ENCODE measurements at regions not wholly inside any gene's neighbourhood (a gene's known extent, or its start where the extent isn't known, plus 50 kb on each side); places are given as distances from the start of the nearest gene placed in this dataset.

DNA sequence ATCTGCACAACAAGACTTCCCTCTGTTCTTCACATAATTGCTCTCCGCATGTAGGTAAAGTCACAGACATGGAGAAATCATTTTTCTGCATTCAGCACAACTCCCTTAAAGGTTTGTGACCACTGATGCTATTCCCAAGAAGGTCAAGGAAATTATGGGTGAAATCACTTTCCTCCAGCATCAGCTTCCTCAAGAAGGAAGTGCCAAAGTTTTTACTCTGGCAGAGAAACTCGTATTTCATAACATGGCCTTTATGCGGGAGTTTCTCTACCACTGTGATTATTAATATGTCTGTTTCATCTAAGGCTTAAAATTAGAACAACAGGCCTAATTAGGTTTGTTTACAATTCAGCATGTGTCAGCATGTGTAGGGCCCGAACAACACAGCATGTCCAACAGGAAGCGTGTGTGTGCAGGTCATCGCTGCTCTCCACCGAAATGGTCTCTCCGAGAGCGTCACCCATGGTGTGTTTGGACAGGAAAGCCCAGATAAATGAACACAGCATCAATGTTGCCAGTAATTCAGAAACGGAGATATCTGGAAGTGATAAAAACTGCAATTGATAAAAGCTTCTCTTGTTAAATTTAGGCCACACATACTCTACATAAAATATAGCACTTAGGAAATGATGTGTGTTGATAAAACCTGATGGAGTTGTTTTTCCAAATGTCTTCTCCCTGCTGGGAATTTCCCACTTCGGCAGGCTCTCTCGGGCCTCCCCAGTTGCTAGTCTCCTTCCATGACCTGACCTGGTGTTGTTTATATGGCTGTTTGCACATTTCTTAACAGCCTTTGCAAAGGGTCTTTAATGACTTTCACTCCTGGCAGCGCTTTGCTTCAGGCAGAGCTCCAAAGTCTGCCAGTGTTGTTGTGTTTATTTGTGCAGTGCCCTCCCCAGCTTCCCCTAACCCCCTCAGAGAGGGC, 265.1 kb upstream of the CEP162 start:
- no peak for DNase-seq (ENCODE audit: low spot score)
- TF ChIP-seq, protein P1, sequence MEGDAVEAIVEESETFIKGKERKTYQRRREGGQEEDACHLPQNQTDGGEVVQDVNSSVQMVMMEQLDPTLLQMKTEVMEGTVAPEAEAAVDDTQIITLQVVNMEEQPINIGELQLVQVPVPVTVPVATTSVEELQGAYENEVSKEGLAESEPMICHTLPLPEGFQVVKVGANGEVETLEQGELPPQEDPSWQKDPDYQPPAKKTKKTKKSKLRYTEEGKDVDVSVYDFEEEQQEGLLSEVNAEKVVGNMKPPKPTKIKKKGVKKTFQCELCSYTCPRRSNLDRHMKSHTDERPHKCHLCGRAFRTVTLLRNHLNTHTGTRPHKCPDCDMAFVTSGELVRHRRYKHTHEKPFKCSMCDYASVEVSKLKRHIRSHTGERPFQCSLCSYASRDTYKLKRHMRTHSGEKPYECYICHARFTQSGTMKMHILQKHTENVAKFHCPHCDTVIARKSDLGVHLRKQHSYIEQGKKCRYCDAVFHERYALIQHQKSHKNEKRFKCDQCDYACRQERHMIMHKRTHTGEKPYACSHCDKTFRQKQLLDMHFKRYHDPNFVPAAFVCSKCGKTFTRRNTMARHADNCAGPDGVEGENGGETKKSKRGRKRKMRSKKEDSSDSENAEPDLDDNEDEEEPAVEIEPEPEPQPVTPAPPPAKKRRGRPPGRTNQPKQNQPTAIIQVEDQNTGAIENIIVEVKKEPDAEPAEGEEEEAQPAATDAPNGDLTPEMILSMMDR (IDR thresholded peaks at IDR 0.05; ENCODE audit: borderline replicate concordance, control extremely low read depth, extremely low read depth, insufficient read depth, missing control alignments), result no peak
- in situ Hi-C loops (cut with MboI; ENCODE audit: low sequenced_read_pairs, unreplicated experiment), result no loop called here

DNA sequence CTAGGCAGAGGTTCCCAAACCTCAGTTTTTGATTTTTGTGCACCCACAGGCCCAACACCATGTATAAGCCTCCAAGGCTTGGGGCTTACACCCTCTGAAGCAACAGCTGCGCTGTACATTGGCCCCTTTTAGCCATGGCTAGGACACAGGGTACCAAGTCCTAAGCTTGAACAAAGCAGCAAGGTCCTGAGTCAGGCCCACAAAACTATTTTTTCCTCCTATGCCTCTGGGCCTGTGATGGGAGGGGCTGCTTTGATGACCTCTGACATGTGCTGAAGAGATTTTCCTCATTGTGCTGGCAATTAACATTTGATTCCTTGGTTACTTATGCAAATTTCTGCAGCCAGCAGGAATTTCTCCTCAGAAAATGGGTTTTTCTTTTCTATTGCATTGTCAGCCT, 262.2 kb upstream of the CEP162 start:
- in situ Hi-C loops (cut with MboI; ENCODE audit: low sequenced_read_pairs, unreplicated experiment), result no loop called here
- TF ChIP-seq, protein P1 (IDR thresholded peaks at IDR 0.05; ENCODE audit: borderline replicate concordance, control extremely low read depth, extremely low read depth, insufficient read depth, missing control alignments), result no peak
- no peak for DNase-seq (ENCODE audit: low spot score)

DNA sequence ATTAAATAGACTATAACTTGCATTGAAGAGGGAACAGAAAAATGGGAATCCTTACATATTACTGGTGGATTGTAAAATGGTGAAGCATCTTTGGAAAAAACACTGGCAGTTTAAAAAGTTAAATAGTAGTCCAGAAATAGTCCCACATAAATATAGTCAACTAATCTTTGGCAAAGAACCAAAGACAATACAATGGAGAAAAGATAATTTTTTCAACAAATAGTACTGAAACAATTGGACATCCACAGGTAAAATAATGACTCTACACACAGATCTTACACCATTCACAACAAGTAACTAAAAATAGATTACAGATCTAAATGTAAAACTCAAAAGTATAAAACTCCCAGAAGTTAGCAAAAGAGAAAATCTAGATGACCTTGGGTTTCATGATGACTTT, 259.1 kb upstream of the CEP162 start:
- no peak for DNase-seq (ENCODE audit: low spot score)
- TF ChIP-seq, protein P1 (IDR thresholded peaks at IDR 0.05; ENCODE audit: borderline replicate concordance, control extremely low read depth, extremely low read depth, insufficient read depth, missing control alignments), result no peak
- in situ Hi-C loops (cut with MboI; ENCODE audit: low sequenced_read_pairs, unreplicated experiment), result no loop called here

DNA sequence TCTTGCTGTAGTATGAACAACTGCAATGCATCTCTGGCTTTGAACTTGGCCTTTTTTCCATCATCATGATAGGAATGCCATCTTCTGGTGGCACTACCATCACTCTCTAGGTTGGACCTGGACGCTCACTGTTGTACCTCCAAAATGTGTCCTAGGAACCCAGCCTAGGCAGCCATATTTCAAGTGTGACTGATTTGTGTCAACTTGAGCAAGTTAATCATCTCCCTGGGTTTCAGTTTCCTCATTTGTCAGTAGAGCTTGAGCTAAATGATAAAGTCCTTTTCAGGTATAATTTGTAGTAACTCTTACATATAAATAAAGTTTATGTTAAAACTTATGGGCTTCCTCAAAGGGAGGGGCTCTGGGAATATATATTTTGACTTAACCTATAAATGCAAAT, 241.7 kb upstream of the CEP162 start:
- no peak for DNase-seq (ENCODE audit: low spot score)
- TF ChIP-seq, protein P1 (IDR thresholded peaks at IDR 0.05; ENCODE audit: borderline replicate concordance, control extremely low read depth, extremely low read depth, insufficient read depth, missing control alignments), result no peak
- in situ Hi-C loops (cut with MboI; ENCODE audit: low sequenced_read_pairs, unreplicated experiment), result no loop called here

DNA sequence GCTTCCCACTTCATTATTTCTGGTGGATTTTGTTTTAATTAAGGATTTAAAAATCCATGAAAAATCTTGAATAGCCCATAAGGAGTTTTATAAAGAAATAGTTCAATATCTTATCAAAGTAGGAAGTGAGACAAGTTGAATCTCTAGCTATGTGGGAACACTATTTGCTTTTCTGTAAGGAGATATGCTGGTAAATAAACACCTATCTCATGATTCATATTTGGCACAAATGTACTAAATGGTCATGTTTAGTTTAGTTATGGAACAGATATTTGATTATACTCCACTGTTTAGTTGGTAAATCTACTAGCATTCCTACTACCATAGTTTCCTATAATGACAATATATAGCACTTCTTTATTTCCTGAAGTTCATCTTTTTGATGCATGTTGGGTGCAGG, 239.9 kb upstream of the CEP162 start:
- TF ChIP-seq, protein P1 (IDR thresholded peaks at IDR 0.05; ENCODE audit: borderline replicate concordance, control extremely low read depth, extremely low read depth, insufficient read depth, missing control alignments), result no peak
- in situ Hi-C loops (cut with MboI; ENCODE audit: low sequenced_read_pairs, unreplicated experiment), result no loop called here
- no peak for DNase-seq (ENCODE audit: low spot score)

DNA sequence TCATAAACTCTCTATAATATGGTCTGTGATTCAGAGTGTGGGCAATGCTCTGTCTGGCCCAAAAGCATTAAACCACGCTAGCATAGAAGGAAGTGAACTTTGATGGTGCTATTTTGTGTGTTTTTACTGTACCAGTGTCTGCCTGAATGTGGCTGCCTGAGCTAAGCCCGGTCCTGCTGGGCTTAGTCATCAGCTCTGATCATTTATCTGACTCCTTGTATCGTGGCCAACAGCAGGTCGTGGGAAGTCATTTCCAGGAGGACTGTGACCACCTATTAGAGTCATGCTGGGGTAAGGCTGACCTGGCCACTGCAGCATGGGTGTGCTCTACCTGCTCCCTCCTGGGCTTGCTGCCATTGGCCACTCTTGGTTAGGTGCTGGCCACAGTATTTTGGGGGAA, 239.1 kb upstream of the CEP162 start:
- TF ChIP-seq, protein P1 (IDR thresholded peaks at IDR 0.05; ENCODE audit: borderline replicate concordance, control extremely low read depth, extremely low read depth, insufficient read depth, missing control alignments), result no peak
- no peak for DNase-seq (ENCODE audit: low spot score)
- in situ Hi-C loops (cut with MboI; ENCODE audit: low sequenced_read_pairs, unreplicated experiment), result no loop called here
